Daoy (cell line): ENCODE measurements at regions not wholly inside any gene's neighbourhood (a gene's known extent, or its start where the extent isn't known, plus 50 kb on each side); places are given as distances from the start of the nearest gene placed in this dataset.
"Not testable (repeated sequence)": the region's sequence is repeated elsewhere in the genome, so short reads cannot be mapped to it uniquely, and the experiment has no call there.

Experiments
- DNase-seq: peaks from one replicate; pipeline ENCODE4 v3.0.0-alpha.2; 2015; ENCODE audit warnings: low read depth

- DNase-seq, result no peak
These were observed 323.8 kb upstream of the GALNT5 start for GRCh38 chr2:156933645-156934225.

GRCh38 chr2:156935616-156936015 lies 321.9 kb upstream of the GALNT5 start:
- DNase-seq, result peak; percentile 30

GRCh38 chr2:156937430-156937829 lies 320.1 kb upstream of the GALNT5 start:
- no peak for DNase-seq

- no peak for DNase-seq
These were observed 312.6 kb upstream of the GALNT5 start for GRCh38 chr2:156944871-156945270.

- DNase-seq, result no peak
These were observed 310.2 kb upstream of the GALNT5 start for GRCh38 chr2:156947261-156947660.

GRCh38 chr2:156955701-156956100 lies 301.8 kb upstream of the GALNT5 start:
- no peak for DNase-seq

- no peak for DNase-seq
These were observed 301.3 kb upstream of the GALNT5 start for GRCh38 chr2:156956161-156956560.

GRCh38 chr2:156958374-156958773 lies 299.1 kb upstream of the GALNT5 start:
- no peak for DNase-seq

- DNase-seq, result no peak
These were observed 298.0 kb upstream of the GALNT5 start for GRCh38 chr2:156959481-156959880.

- no peak for DNase-seq
These were observed 274.9 kb upstream of the GALNT5 start for GRCh38 chr2:156982615-156983014.

- no peak for DNase-seq
These were observed 271.0 kb upstream of the GALNT5 start for GRCh38 chr2:156986339-156986988.

GRCh38 chr2:156999661-157000060 lies 257.8 kb upstream of the GALNT5 start:
- no peak for DNase-seq

- DNase-seq, result no peak
These were observed 252.7 kb upstream of the GALNT5 start for GRCh38 chr2:157004789-157005188.

- DNase-seq, result no peak
These were observed 242.4 kb upstream of the GALNT5 start for GRCh38 chr2:157015015-157015575.

GRCh38 chr2:157023264-157023663 lies 234.2 kb upstream of the GALNT5 start:
- DNase-seq, result not testable (repeated sequence)

GRCh38 chr2:157024129-157024528 lies 233.4 kb upstream of the GALNT5 start:
- DNase-seq, result no peak

GRCh38 chr2:157032017-157032416 lies 225.5 kb upstream of the GALNT5 start:
- DNase-seq, result peak; percentile 12

GRCh38 chr2:157036726-157037125 lies 220.8 kb upstream of the GALNT5 start:
- DNase-seq, result no peak

- DNase-seq, result no peak
These were observed 213.7 kb upstream of the GALNT5 start for GRCh38 chr2:157043786-157044185.

- DNase-seq, result no peak
These were observed 211.1 kb upstream of the GALNT5 start for GRCh38 chr2:157046396-157046795.

GRCh38 chr2:157052685-157053224 lies 204.8 kb upstream of the GALNT5 start:
- peak; percentile 29 for DNase-seq

- no peak for DNase-seq
These were observed 203.6 kb upstream of the GALNT5 start for GRCh38 chr2:157053876-157054275.

- no peak for DNase-seq
These were observed 201.8 kb upstream of the GALNT5 start for GRCh38 chr2:157055660-157056199.
